HG03378 (cell line): ENCODE measurements at regions not wholly inside any gene's neighbourhood (a gene's known extent, or its start where the extent isn't known, plus 50 kb on each side); places are given as distances from the start of the nearest gene placed in this dataset.

Source experiments
- ATAC-seq: cut with Tn5 transposase; IDR thresholded peaks from one replicate; pipeline ENCODE4 v1.9.1; 2021; ENCODE audit warnings: mild to moderate bottlenecking, moderate library complexity; ENCODE audit not compliant: unreplicated experiment

DNA sequence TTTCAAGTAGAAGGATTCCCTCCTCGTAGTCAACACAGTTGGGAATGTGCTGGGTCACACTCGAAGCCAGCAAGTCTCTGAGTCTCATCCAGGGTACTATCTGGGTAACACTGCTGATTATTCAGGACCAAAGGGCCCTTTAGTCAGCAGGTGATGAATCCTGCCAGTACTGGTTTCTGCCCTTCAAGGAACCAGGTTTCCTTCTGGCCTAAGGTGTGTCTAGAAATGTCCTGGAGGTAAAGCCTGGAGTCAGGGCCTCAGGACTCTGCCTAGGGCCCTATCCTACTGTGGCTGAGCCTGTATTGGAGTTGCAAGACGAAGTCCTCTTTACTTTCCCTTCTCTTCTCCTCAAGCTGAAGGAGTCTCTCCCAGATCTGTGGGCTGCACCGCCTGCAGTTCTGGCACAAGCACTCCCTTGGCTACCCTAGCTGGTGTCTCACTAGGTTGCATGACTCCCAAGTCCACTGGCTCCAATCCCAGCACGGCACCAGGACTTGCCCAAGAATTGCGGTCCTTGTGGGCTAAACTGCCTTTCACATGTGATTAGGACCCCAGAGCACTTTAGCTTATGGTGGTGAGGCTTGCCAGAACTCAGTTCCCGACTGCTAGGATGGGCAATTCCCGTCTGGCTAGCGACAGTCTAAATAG lies 193.7 kb upstream of the PDE3A start:
- no peak for ATAC-seq

DNA sequence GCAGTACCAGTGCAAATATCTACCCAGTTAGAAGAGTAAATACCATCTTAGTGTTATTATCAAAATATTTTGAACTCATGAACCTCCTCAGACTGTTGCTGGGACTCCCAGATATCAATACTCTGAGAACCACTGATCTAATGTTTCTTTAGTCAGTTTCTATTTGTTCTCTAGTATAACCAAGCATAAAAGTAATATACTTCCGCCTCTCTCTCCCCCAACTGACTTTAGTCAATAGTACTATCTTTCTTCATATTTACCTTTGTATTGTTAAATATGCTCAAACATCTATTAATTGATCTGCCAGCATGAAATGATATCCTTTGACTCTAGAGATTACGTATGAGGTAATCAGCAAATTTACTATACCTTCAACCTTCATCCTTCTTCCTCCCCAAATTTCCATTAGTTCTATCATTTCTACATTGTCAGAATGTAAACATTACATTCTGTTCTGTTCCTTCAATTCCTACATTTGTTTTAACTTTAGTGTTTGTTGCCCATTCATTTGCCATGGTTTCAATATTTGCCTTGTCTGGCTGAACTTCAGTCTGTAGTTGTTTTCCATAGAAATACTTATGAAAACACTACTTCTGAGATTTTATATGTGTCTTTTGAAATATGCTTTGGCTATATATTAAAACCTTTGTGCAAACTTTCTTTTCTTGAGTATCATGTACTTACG lies 192.5 kb upstream of the PDE3A start:
- ATAC-seq: no peak

DNA sequence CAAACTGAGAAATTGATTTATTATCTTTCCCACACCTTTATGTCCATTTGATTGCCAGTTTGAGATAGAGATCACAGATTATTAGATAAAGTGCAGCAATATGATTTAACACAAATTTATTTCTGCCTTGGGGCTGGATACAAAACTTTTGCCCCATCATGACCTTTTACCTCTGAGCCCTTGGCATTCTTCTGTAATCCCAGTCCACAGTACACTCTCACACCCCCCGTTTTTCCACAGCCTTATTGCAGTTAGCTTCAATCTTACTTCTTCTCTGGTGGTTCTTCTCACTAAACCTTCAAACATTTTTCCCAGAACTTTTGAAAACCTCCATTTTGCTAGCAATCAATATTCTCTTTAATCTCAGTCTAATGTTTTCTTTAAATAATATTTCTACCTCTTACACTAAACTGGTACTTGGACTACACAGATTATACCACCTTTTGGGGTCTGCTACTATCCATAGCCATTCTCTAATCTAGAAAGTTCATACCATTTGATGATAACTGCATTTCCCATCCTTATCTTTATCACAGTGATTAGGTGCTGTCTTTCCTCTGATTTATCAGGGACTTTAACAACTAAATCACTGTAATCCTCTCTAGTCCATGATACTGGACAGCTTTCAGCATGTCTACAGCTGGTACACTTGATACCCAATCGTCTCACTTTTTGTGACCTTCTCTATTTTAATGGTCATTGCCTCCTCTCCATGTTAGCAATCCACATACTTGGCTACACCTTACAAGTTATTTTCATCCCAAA lies 186.7 kb upstream of the PDE3A start:
- ATAC-seq: no peak

DNA sequence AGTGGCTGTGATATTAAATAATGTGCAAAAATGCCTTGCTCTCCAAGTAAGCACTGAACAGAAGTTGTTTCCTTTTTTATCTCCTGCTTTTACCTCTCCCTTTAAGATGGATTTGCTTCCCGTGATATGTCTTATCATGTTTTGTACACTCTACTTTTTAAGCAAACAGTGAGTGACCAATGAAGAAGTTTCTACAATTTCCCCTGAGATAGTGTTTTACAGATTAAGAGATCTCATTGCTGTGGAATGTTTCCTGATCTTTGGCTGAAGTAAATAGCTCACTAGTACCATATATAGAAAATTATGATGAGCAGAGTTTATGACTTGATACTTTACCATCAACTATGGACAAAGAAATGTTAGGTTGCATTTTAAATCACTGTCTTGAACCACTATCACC lies 184.8 kb upstream of the PDE3A start:
- ATAC-seq: no peak

DNA sequence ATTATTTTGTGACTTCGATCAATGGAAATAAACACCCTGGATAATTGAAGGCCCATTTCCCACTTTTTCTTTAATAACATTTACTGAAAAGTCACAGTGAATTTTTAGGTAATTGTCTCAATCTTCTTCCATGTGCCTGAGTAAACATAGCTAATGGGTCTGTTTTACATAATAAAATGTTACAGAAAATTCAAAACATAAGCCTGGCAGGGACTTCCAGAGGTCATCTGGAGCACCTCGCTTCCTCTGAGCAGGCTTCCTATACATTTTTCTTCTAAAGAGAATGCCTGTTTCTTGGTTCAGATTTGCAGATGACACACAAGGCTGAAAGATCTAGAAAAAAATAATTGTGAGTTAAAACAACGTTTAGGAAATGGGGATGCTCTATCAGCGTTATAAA lies 183.8 kb upstream of the PDE3A start:
- no peak for ATAC-seq

DNA sequence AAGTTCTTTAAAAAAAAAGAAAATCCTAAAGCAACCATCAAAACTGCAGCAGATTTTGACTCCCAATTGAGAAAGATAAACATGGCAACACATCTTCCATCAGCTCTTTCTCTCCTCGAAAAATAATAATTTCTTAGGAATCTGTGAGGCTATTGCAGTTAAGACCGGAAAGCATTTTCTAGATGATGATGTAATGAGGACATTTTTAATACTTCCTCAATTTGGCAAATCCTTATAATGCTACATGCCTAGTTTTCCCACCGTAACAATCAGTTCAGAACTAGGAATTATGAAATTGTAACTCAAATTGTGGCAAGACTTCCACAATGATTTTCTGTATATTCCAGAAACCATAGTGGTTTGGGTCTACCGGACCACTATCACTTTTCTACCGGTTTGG lies 180.9 kb upstream of the PDE3A start:
- ATAC-seq: no peak

DNA sequence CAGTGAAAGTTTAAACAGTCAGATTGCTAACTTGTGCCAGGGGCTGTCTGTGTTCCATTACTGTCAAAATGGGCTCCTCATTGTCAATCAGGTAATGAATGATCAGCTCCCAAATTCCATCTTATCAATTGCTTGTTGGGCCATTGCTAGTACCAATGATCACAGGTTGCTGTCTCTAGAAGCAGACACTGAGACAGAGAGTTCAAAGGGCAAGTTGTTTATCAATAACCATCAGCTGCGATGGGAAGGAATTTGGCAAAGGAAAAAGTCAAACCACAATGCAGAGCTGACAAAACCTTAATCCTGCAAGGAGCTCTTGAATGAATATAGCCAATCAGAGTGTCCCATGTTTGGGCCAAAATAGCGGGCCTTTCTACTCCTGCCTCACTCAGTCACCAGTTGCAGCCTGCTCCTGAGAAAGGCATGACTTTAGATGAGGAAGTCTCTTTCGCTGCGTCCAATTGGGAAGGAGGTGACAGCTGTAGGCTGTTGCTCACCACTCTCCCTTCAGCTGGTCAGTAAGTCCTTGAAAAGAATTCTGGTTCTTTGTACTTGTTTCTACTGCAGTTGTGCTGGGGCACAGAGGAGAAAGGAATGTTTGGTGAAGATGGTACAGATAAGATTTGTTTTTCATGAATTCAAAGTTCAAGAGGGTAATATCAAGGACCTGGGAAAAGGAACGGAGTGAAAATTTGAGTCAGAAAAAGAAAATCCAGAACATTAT lies 179.2 kb upstream of the PDE3A start:
- no peak for ATAC-seq

DNA sequence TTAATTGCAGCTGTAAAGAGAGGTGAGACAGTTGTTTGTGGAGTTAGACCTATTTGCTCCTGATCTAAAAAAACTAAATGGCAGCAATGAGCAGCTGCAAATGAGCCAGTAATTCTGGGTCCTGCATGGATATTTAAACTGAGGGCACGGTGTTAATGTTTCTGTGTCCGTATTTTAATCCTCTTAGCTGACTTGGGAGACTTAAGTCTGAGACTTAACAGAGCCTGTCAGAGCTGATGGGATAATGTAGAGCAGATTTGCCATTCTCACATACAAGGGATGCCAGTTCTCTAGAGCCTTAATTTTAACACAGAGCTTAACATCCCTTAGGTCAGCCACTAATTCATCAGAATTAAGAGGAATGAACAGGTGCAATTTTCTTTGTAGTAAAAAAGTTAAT lies 178.6 kb upstream of the PDE3A start:
- ATAC-seq: no peak

DNA sequence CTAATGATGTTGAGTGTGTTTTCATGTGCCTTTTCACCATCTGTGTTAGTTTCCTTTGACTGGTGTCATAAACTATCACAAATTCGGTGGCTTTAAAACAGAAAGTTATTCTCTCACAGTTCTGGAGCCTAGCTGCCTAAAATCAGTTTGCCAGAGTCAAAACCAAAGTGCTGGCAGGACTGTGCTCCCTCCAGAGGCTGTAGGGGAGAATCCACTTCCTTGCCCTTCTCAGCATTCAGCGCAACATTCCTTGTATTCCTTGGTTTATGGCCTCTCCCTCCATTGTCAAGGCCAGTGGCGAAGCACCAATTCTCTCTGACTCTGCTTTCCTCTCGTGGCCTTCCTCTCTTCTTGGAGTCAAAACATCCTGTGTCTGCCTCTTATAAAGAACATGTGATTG lies 174.2 kb upstream of the PDE3A start:
- ATAC-seq: no peak

DNA sequence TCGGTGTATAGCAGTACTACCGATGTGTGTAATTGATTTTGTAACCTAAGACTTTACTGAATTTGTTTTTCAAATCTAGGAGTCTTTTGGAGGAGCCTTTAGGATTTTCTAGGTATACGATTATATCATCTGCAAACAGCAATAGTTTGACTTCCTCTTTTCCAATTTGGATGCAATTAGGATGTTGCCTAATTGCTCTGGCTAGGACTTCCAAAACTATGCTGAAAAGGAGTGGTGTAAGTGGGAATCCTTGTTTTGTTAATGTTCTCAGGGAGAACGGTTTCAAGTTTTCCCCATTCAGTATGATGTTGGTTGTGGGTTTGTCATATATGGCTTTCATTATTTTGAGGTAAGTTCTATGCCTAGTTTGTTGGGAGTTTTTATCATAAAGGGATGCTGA lies 171.6 kb upstream of the PDE3A start:
- ATAC-seq: no peak

DNA sequence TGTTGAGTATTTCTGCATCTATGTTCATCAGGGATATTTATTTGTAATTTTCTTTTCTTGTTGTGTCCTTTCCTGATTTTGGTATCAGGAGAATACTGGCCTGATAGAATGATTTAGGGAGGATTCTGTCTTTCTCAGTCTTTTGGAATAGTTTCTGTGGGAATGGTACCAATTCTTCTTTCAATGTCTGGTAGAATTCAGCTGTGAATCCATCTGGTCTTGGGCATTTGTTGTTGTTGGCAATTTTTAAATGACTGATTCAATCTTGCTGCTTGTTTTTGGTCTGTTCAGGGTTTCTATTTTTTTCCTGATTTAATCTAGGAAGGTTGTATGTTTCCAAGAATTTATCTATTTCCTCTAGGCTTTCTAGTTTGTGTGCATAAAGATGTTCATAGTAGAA lies 170.9 kb upstream of the PDE3A start:
- no peak for ATAC-seq

DNA sequence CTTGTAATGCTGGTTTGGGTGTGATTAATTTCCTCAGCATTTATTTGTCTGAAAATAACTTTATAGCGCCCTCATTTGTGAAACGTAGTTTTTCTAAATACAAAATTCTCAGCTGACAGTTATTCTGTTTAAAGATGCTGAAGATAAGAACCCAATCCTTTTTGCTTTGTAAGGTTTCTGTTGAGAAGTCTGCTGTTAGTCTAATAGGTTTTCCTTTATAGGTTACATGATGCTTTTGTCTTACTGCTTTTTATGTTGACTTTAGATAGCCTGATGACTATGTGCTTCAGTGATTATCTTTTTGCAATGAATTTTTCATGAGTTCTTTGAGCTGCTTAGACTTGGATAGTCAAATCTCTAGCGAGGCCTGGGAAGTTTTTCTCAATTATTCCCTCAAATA lies 168.6 kb upstream of the PDE3A start:
- ATAC-seq: no peak

DNA sequence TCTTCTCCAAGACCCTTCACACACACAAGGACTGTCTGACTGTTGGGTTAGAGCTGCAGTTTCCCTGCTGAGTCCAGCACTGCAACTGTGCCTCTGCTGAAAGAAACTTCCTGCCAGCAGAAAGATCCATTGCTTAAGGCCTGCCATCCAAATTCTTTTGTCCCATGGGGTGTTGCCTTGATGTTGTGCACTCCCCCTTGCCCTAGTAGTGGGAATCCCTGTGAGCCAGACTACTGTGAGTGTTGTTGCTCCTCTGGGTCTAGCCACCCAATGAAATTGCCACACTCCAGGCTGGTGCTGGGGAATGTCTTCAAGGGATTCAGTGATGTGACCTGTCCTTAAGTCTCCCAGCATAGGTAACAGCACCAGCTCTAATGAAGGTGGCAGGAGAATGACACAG lies 166.6 kb upstream of the PDE3A start:
- no peak for ATAC-seq

DNA sequence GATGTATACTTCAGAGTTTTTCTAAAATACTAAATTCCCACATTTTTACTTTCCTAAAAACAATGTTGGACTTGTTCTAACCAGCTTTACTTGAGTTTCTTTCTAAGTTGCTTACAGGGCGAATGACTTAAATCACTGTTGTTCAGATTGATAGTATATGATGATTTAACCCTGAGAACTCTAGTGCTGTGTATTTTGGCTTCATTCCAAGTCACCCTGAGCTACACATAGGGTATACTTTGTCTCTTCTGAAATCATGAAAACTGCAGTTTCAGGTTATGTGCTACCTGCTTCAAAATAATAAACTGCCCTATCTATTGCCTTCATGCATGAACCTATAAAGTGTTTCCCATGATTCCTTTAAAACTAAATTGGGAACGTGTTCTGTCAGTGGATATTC lies 162.5 kb upstream of the PDE3A start:
- no peak for ATAC-seq

DNA sequence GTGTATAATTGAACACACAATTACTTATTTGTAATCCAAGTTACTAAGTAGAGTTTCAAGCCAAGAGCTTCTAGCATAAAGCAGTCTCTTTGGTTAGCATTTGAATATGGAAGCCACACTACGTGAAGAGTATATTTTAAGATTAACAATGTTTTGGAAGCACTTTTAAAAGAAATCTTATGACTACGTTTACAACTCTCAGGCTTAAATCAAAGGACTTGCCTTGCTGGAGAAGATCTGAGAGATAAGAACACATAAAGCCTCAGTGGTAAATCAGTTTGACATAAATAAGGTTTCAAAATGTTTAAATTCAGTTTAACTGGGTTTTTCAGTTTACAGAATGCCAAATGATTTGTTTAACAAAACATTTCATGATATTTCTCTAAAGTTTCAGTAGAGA lies 161.9 kb upstream of the PDE3A start:
- no peak for ATAC-seq

DNA sequence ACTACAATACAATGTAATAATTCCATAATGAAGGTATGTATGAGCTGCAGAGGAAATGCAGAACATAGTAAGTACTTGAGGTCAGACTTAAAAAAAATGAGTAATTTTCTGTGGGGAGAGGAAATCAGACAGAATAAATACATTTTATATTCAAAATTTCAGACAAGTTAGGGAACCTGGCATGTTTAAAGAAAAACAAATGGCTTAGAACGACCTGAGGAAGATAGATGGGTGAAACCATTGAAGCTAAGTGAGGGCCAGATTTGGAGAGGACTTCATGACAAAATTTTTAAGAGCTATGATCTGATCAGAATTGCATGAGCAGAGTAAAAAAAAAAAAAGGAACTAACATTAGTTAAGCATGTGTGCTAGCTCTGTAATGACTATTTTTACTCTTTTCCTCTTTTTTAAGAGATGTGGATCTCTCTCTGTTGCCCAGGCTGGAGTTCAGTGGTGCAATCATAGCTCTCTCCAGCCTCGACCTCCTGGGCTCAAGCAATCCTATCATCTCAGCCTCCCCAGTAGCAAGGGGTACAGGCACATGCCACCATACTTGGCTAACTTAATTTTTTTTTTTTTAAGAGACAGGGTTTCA lies 157.6 kb upstream of the PDE3A start:
- no peak for ATAC-seq

DNA sequence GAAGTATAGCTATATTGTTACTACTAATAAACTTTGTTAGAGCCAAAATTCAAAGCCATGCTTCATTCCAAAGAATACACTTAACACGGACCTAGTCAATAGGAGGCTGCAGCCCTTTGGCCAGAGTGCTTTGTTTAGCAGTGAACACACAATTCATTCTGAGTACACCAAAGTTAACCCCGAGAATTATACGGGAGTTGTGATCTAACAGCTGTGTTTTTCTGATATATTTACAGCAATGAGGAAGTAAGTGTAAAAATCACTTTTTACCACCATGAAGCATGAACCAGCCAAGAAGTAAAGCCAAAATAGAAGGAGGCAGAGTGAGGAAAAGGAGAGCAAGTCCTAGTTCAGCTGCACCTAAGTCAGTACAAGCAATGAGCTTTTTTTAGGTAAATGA lies 156.8 kb upstream of the PDE3A start:
- no peak for ATAC-seq

DNA sequence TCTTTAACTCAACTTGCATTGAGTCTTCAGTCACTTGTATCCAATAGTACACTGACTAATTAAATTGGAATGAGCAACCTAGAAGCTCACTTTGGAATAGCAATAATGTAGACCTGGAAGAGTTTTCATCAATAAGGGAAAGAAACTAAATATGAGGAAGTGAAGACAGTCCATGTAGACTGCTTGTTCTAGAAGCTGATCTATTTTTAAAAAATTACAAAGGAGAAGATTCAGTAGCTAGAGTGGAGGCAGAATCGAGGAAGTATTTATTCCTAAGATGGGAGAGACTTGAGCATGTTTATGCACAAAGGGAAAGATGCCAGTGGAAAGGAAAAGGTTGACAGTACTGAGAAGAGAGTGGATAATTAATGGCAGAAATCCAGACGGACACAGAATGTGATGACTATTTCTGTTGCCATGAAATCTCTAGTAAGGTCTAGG lies 156.3 kb upstream of the PDE3A start:
- ATAC-seq: no peak

DNA sequence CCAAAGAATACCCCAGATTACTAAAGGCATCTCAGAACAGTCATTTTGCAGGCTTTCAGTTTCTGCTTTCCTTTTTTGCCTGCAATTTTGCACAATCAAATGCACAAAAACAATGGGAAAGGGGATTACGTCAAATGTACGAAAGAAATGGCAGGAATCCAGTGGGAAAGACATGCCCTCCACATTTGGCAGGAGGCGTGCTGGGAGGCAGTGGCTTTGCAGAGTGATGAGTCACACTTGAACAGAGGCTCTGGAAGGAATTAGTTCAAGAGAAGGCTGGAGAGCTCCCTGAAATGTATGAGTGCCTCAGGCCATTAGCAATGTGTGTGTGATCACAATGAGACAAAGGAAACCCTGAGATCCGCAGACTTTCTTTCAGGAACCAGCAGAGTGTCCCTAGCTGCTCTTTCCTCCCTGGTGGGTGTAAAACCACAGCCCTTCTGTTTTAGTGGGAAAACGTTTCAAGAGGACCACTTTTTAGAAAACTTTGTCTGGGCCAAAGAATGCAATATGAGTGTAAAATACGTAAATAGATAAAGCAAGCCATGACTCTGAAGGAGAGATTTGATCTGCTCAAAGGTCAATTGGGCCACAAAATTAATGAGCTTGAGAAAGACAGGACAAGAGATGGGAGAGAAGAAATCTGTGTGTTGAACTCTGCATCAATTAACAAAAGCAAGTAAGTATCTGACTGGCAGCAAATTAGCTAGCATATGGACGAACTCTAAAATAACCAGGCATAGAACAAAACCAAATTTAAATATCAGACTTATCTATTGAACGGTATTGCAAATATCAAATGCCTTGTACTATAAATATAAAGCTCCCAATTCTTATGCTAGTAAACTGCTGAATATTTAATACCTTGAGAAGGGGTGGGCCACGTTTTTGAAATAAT lies 155.4 kb upstream of the PDE3A start:
- no peak for ATAC-seq
